PC-9 (cell line): ENCODE measurements at regions not wholly inside any gene's neighbourhood (a gene's known extent, or its start where the extent isn't known, plus 50 kb on each side); places are given as distances from the start of the nearest gene placed in this dataset.

Experiments used
- CTCF ChIP-seq: fragments of 200-600 bp; sonication (generic); conservative IDR thresholded peaks from 2 replicates; pipeline ENCODE4 v1.6.1; 2017; ENCODE audit warnings: mixed run types, antibody characterized with exemption, mild to moderate bottlenecking, moderate library complexity
- EZH2 ChIP-seq: fragments of 200-600 bp; sonication (generic); IDR thresholded peaks from 2 replicates; pipeline ENCODE4 v1.8.0; 2017; ENCODE audit warnings: antibody characterized with exemption, low read depth

- no peak for TF ChIP-seq CTCF
- TF ChIP-seq EZH2: no peak
Measured at GRCh38 chr5:93017849-93018248, 563.2 kb downstream of the NR2F1-AS1 start.
